ENCODE measurements at regions not wholly inside any gene's neighbourhood (a gene's known extent, or its start where the extent isn't known, plus 50 kb on each side); places are given as distances from the start of the nearest gene placed in this dataset.

DNA sequence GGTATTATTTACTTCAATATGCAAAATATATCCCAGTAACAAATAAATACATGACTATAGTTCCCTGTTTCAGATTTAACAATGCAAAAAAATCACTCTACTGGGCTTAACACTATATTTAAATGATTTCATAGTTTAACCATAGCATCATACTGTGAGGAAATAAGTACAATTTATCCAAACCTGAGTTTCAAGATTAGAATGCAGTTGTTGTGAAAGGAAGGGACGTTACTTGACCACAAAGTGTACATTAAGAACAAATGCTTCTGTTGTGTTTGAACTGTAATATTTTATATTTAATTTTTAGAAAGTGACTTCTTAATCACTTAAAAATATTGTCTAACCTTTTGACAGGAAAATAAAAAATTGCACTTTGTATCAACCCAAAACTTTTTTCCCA lies 1747.9 kb upstream of the SPRY2 start:
- TF ChIP-seq, protein P1, sequence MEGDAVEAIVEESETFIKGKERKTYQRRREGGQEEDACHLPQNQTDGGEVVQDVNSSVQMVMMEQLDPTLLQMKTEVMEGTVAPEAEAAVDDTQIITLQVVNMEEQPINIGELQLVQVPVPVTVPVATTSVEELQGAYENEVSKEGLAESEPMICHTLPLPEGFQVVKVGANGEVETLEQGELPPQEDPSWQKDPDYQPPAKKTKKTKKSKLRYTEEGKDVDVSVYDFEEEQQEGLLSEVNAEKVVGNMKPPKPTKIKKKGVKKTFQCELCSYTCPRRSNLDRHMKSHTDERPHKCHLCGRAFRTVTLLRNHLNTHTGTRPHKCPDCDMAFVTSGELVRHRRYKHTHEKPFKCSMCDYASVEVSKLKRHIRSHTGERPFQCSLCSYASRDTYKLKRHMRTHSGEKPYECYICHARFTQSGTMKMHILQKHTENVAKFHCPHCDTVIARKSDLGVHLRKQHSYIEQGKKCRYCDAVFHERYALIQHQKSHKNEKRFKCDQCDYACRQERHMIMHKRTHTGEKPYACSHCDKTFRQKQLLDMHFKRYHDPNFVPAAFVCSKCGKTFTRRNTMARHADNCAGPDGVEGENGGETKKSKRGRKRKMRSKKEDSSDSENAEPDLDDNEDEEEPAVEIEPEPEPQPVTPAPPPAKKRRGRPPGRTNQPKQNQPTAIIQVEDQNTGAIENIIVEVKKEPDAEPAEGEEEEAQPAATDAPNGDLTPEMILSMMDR (IDR thresholded peaks at IDR 0.05; ENCODE audit: low read depth, low read length) = no peak
- TF ChIP-seq POLR2A (IDR thresholded peaks at IDR 0.05; ENCODE audit: extremely low read depth, insufficient read length) = no peak
